ENCODE measurements at regions not wholly inside any gene's neighbourhood (a gene's known extent, or its start where the extent isn't known, plus 50 kb on each side); places are given as distances from the start of the nearest gene placed in this dataset.

DNA sequence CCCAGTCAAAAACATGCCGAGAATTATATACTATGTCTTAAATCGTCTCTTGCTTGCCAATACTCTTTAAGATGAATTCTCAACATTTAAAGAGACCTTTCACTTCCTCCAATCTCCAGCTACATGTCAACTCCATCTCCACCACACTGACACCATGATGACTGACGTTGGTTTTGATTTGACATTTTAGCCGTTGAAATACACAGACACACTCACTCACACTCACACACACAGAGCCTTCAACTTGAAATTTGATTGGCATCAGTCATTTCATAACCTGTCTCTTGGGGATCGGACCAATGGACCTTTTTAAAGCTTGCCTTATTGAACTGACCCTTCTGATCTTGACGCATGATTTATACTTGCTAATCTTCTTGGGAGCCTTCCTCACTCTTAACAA is 230.8 kb upstream of the PIK3C3 start:
- no peak for TF ChIP-seq CTCF (IDR thresholded peaks at IDR 0.05)
- H3K4me1 Mint-ChIP-seq = no peaks in the 10 kb centered on the region
- Histone ChIP-seq H3K9me3 (ENCODE audit: control insufficient read depth, insufficient read depth, low read length) (no peaks in the 10 kb centered on the region), H3K4me1 (ENCODE audit: control insufficient read depth, insufficient read depth, low read length) (no peaks in the 10 kb centered on the region), H3K27ac (ENCODE audit: low read length) (no peak overlapping the region), H3K4me3 (ENCODE audit: low read length) (no peak overlapping the region), H3K36me3 (ENCODE audit: control insufficient read depth, insufficient read depth, low read length) (no peaks in the 10 kb centered on the region), H3K27me3 (ENCODE audit: control insufficient read depth, insufficient read depth, low read length) (no peaks in the 10 kb centered on the region)
- DNase-seq = no peak
- ATAC-seq = no peak
- no peak overlapping the region for H3K4me3 Mint-ChIP-seq
- WGBS (ENCODE audit: insufficient coverage) = 85% methylated on average over 6 of the region's 6 CpGs
- no peaks in the 10 kb centered on the region for H3K27me3 Mint-ChIP-seq (ENCODE audit: low read depth in 2 of 2)
- intact Hi-C loops (cut with micrococcal nuclease) = no loop called here
- H3K27ac Mint-ChIP-seq = no peak overlapping the region
- peaks cover 9 to 16% of the 10 kb centered on the region in 2 donors for H3K9me3 Mint-ChIP-seq
- H3K36me3 Mint-ChIP-seq = no peaks in the 10 kb centered on the region

DNA sequence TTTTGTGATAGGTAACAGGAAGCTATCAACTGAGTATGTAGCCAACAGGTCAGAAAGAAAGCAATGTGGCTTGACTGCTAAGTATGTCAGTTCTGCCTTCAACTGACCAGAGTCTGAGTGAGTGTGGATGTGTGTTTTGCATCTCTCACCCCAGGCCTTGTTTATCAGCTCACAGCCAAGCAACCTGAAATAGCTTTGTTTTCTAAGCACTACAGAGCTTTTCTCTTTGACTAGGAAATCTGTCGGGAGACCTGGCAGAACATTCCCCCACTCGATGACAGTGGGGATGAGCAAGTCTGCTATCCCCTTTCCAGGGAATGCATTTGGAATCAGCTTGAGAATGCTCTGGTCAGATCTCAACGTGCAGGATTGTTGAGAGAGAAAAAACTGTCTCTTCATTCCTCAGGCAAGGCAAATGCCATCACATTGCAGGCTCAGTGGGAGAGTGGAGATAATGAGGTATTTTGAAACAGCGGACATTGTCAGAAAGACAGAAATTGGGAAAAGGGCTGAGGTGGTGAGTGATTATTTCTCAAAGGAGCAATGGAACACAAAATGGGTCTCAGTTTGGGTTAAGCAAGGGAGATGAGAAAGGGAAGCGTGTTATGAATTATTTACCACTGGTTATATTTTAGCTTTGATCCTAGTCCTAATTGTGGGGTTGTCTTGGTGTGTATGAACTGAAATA is 233.8 kb upstream of the PIK3C3 start:
- Mint-ChIP-seq H3K4me1 (no peaks in the 10 kb centered on the region), H3K36me3 (no peaks in the 10 kb centered on the region), H3K9me3 (peaks cover 11 to 14% of the 10 kb centered on the region in 2 donors), H3K4me3 (no peak overlapping the region), H3K27ac (no peak overlapping the region), H3K27me3 (ENCODE audit: low read depth in 2 of 2) (no peaks in the 10 kb centered on the region)
- Histone ChIP-seq H3K36me3 (ENCODE audit: control insufficient read depth, insufficient read depth, low read length) (no peaks in the 10 kb centered on the region), H3K4me1 (ENCODE audit: control insufficient read depth, insufficient read depth, low read length) (no peaks in the 10 kb centered on the region), H3K4me3 (ENCODE audit: low read length) (no peak overlapping the region), H3K27me3 (ENCODE audit: control insufficient read depth, insufficient read depth, low read length) (no peaks in the 10 kb centered on the region), H3K27ac (ENCODE audit: low read length) (no peak overlapping the region), H3K9me3 (ENCODE audit: control insufficient read depth, insufficient read depth, low read length) (no peaks in the 10 kb centered on the region)
- intact Hi-C loops (cut with micrococcal nuclease) = no loop called here
- DNase-seq = no peak
- no peak for ATAC-seq
- 71% methylated on average over 5 of the region's 5 CpGs for WGBS (ENCODE audit: insufficient coverage)
- TF ChIP-seq CTCF (IDR thresholded peaks at IDR 0.05) = no peak

GRCh38 chr18:41720226-41720625 is 234.8 kb upstream of the PIK3C3 start:
- ATAC-seq = no peak
- DNase-seq = no peak
- Mint-ChIP-seq H3K4me1 (no peaks in the 10 kb centered on the region), H3K9me3 (peaks cover 16 to 18% of the 10 kb centered on the region in 2 donors), H3K4me3 (no peak overlapping the region), H3K27me3 (ENCODE audit: low read depth in 2 of 2) (no peaks in the 10 kb centered on the region), H3K27ac (no peak overlapping the region), H3K36me3 (no peaks in the 10 kb centered on the region)
- Histone ChIP-seq H3K9me3 (ENCODE audit: control insufficient read depth, insufficient read depth, low read length) (no peaks in the 10 kb centered on the region), H3K36me3 (ENCODE audit: control insufficient read depth, insufficient read depth, low read length) (no peaks in the 10 kb centered on the region), H3K4me1 (ENCODE audit: control insufficient read depth, insufficient read depth, low read length) (no peaks in the 10 kb centered on the region), H3K27me3 (ENCODE audit: control insufficient read depth, insufficient read depth, low read length) (no peaks in the 10 kb centered on the region), H3K4me3 (ENCODE audit: low read length) (no peak overlapping the region), H3K27ac (ENCODE audit: low read length) (no peak overlapping the region)
- no peak for TF ChIP-seq CTCF (IDR thresholded peaks at IDR 0.05)
- intact Hi-C loops (cut with micrococcal nuclease) = no loop called here
- 80% methylated on average over 2 of the region's 2 CpGs for WGBS (ENCODE audit: insufficient coverage)

GRCh38 chr18:41719808-41720207 is 235.2 kb upstream of the PIK3C3 start:
- DNase-seq = no peak
- no peak overlapping the region for H3K4me3 ChIP-seq (ENCODE audit: low read length)
- no peak overlapping the region for H3K27ac ChIP-seq (ENCODE audit: low read length)
- no peak overlapping the region for H3K27ac Mint-ChIP-seq
- intact Hi-C loops (cut with micrococcal nuclease) = no loop called here
- no peak for TF ChIP-seq CTCF (IDR thresholded peaks at IDR 0.05)
- H3K4me3 Mint-ChIP-seq = no peak overlapping the region
- peaks cover 16 to 18% of the 10 kb centered on the region in 2 donors for H3K9me3 Mint-ChIP-seq
- H3K9me3 ChIP-seq (ENCODE audit: control insufficient read depth, insufficient read depth, low read length) = no peaks in the 10 kb centered on the region
- WGBS (ENCODE audit: insufficient coverage) = 69% methylated on average over 3 of the region's 3 CpGs
- H3K4me1 Mint-ChIP-seq = no peaks in the 10 kb centered on the region
- H3K27me3 Mint-ChIP-seq (ENCODE audit: low read depth in 2 of 2) = no peaks in the 10 kb centered on the region
- H3K36me3 ChIP-seq (ENCODE audit: control insufficient read depth, insufficient read depth, low read length) = no peaks in the 10 kb centered on the region
- no peak for ATAC-seq
- H3K4me1 ChIP-seq (ENCODE audit: control insufficient read depth, insufficient read depth, low read length) = no peaks in the 10 kb centered on the region
- no peaks in the 10 kb centered on the region for H3K27me3 ChIP-seq (ENCODE audit: control insufficient read depth, insufficient read depth, low read length)
- no peaks in the 10 kb centered on the region for H3K36me3 Mint-ChIP-seq
